OCI-LY1 (cell line): ENCODE measurements at regions not wholly inside any gene's neighbourhood (a gene's known extent, or its start where the extent isn't known, plus 50 kb on each side); places are given as distances from the start of the nearest gene placed in this dataset.

Experiments
- H2AFZ ChIP-seq: fragments of 200-600 bp; sonication (generic), shearing (Covaris generic); 2 replicates; pipeline ENCODE4 v1.6.0; 2014; ENCODE audit warnings: antibody characterized with exemption, mild to moderate bottlenecking, low read length
- H3F3A ChIP-seq: fragments of 200-600 bp; sonication (generic), shearing (Covaris generic); 2 replicates; pipeline ENCODE4 v1.6.0; 2014; ENCODE audit warnings: mild to moderate bottlenecking, antibody characterized with exemption, low read length, moderate library complexity; ENCODE audit not compliant: insufficient read depth
- H3K27ac ChIP-seq: fragments of 200-600 bp; sonication (generic); 2 replicates; pipeline ENCODE4 v1.5.1; 2014; ENCODE audit warnings: low read length, mixed run types, mild to moderate bottlenecking, low read depth; ENCODE audit not compliant: poor library complexity, severe bottlenecking
- H3K27me3 ChIP-seq: fragments of 200-600 bp; sonication (generic); 2 replicates; pipeline ENCODE4 v1.6.0; 2014; ENCODE audit warnings: antibody characterized with exemption, mild to moderate bottlenecking, low read length, moderate library complexity; ENCODE audit not compliant: insufficient read depth
- H3K36me3 ChIP-seq: fragments of 200-600 bp; sonication (generic); 2 replicates; pipeline ENCODE4 v1.6.1; 2014; ENCODE audit warnings: mild to moderate bottlenecking, antibody characterized with exemption, low read length, moderate library complexity, mixed read lengths; ENCODE audit not compliant: insufficient read depth
- H3K4me1 ChIP-seq: fragments of 200-600 bp; sonication (generic); 2 replicates; pipeline ENCODE4 v1.5.1; 2014; ENCODE audit warnings: mild to moderate bottlenecking, low read length, moderate library complexity; ENCODE audit not compliant: insufficient read depth, severe bottlenecking
- H3K4me2 ChIP-seq: fragments of 200-600 bp; sonication (generic), shearing (Covaris generic); 2 replicates; pipeline ENCODE4 v1.6.1; 2014; ENCODE audit warnings: low read length
- H3K4me3 ChIP-seq: fragments of 200-600 bp; sonication (generic); 2 replicates; pipeline ENCODE4 v1.5.1; 2014; ENCODE audit warnings: low read length, low read depth, mild to moderate bottlenecking, mixed read lengths; ENCODE audit not compliant: poor library complexity, severe bottlenecking
- H3K79me2 ChIP-seq: fragments of 200-600 bp; shearing (Covaris generic); 2 replicates; pipeline ENCODE4 v1.6.1; 2016; ENCODE audit warnings: mixed run types, low read length, mixed read lengths; ENCODE audit not compliant: insufficient read depth
- H3K9ac ChIP-seq: fragments of 200-600 bp; sonication (generic), shearing (Covaris generic); 2 replicates; pipeline ENCODE4 v1.6.1; 2014; ENCODE audit warnings: mild to moderate bottlenecking, low read length, mixed read lengths
- H3K9me2 ChIP-seq: fragments of 200-600 bp; sonication (generic), shearing (Covaris generic); 2 replicates; pipeline ENCODE4 v1.6.1; 2014; ENCODE audit warnings: low read depth, mild to moderate bottlenecking, low read length, mixed read lengths
- H3K9me3 ChIP-seq: fragments of 200-600 bp; shearing (Covaris generic); 2 replicates; pipeline ENCODE4 v1.6.1; 2014; ENCODE audit warnings: low read length, mixed read lengths
- H4K20me1 ChIP-seq: fragments of 200-600 bp; sonication (generic), shearing (Covaris generic); 2 replicates; pipeline ENCODE4 v1.6.0; 2016; ENCODE audit warnings: mild to moderate bottlenecking, low read length; ENCODE audit not compliant: insufficient read depth
- CTCF ChIP-seq: fragments of 200-600 bp; sonication (generic), shearing (Covaris generic); IDR thresholded peaks from 2 replicates; pipeline ENCODE4 v1.5.1; 2017; ENCODE audit warnings: mild to moderate bottlenecking, antibody characterized with exemption, low read length, moderate library complexity, mixed read lengths
- EZH2 ChIP-seq: fragments of 200-600 bp; sonication (generic), shearing (Covaris generic); IDR thresholded peaks from 2 replicates; pipeline ENCODE4 v1.8.0; 2017; ENCODE audit warnings: borderline replicate concordance, mixed run types, mild to moderate bottlenecking, antibody characterized with exemption, low read length, moderate library complexity, mixed read lengths

- no peak overlapping the region for H3K4me3 ChIP-seq
- H2AFZ ChIP-seq, result no peak overlapping the region
- H3K4me1 ChIP-seq, result no peaks in the 10 kb centered on the region
- TF ChIP-seq EZH2 (no peak), CTCF (no peak)
- H3K4me2 ChIP-seq, result no peak overlapping the region
- H3K27ac ChIP-seq, result no peak overlapping the region
- no peaks in the 10 kb centered on the region for H3K9me2 ChIP-seq
- no peaks in the 10 kb centered on the region for H3K36me3 ChIP-seq
- no peaks in the 10 kb centered on the region for H3K9me3 ChIP-seq
- no peaks in the 10 kb centered on the region for H4K20me1 ChIP-seq
- H3K79me2 ChIP-seq, result no peaks in the 10 kb centered on the region
- H3F3A ChIP-seq, result no peaks in the 10 kb centered on the region
- H3K9ac ChIP-seq, result no peak overlapping the region
- no peaks in the 10 kb centered on the region for H3K27me3 ChIP-seq
Observed at GRCh38 chr7:57328963-57329362, 121.0 kb upstream of the ZNF716 start.

GRCh38 chr7:57339198-57339944 is 110.6 kb upstream of the ZNF716 start:
- no peaks in the 10 kb centered on the region for H3K9me2 ChIP-seq
- H3K36me3 ChIP-seq, result no peaks in the 10 kb centered on the region
- no peaks in the 10 kb centered on the region for H3K27me3 ChIP-seq
- no peak for TF ChIP-seq EZH2
- H3F3A ChIP-seq, result no peaks in the 10 kb centered on the region
- H3K4me2 ChIP-seq, result no peak overlapping the region
- H3K4me3 ChIP-seq, result no peak overlapping the region
- no peak overlapping the region for H3K27ac ChIP-seq
- H4K20me1 ChIP-seq, result no peaks in the 10 kb centered on the region
- no peak overlapping the region for H3K9ac ChIP-seq
- no peaks in the 10 kb centered on the region for H3K9me3 ChIP-seq
- H3K4me1 ChIP-seq, result no peaks in the 10 kb centered on the region
- no peaks in the 10 kb centered on the region for H3K79me2 ChIP-seq
- H2AFZ ChIP-seq, result no peak overlapping the region

GRCh38 chr7:57342954-57343353 is 107.0 kb upstream of the ZNF716 start:
- Histone ChIP-seq H3K9me2 (no peaks in the 10 kb centered on the region), H3K79me2 (no peaks in the 10 kb centered on the region), H4K20me1 (no peaks in the 10 kb centered on the region), H3K27me3 (no peaks in the 10 kb centered on the region), H3F3A (no peaks in the 10 kb centered on the region), H3K4me3 (no peak overlapping the region), H3K4me2 (no peak overlapping the region), H3K9me3 (no peaks in the 10 kb centered on the region), H3K27ac (no peak overlapping the region), H3K36me3 (no peaks in the 10 kb centered on the region), H2AFZ (no peak overlapping the region), H3K9ac (no peak overlapping the region), H3K4me1 (no peaks in the 10 kb centered on the region)
- TF ChIP-seq CTCF (no peak), EZH2 (no peak)
